HL-60 (cell line): ENCODE measurements at regions not wholly inside any gene's neighbourhood (a gene's known extent, or its start where the extent isn't known, plus 50 kb on each side); places are given as distances from the start of the nearest gene placed in this dataset.

ENCODE experiments used
- GABPA ChIP-seq: IDR thresholded peaks from 2 replicates; pipeline ENCODE4 v1.6.1; 2012; ENCODE audit warnings: low read depth
- POLR2AphosphoS5 ChIP-seq: IDR thresholded peaks from 2 replicates; pipeline ENCODE4 v1.6.1; 2012; ENCODE audit warnings: low read depth
- SPI1 ChIP-seq: IDR thresholded peaks from 2 replicates; pipeline ENCODE4 v1.6.1; 2012; ENCODE audit warnings: low read depth, mild to moderate bottlenecking, borderline replicate concordance
- TF ChIP-seq, protein P1 (sequence below): IDR thresholded peaks from one replicate; pipeline ENCODE4 v1.5.1; 2011; ENCODE audit warnings: low read length, control low read depth, inconsistent platforms; ENCODE audit not compliant: insufficient read depth

DNA sequence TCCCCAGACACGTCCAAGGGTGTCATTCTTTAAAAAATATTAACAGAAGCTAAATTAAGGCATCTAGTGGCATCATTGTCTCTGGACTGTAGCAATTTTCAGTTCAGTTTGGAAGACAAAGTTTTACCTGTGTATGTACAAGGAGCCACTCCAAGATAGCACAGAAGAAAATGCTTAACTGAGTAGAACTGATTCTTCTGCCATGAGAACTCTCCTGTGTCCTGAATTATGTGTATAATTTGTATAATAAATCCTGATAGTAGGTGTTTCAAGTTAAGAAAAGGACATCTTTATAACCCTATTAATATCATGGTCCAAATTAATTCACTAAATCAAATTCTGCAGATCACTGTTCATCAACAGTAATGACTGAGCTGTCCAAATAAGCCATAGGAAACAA is 1104.0 kb downstream of the XPNPEP1 start:
- TF ChIP-seq, protein P1, sequence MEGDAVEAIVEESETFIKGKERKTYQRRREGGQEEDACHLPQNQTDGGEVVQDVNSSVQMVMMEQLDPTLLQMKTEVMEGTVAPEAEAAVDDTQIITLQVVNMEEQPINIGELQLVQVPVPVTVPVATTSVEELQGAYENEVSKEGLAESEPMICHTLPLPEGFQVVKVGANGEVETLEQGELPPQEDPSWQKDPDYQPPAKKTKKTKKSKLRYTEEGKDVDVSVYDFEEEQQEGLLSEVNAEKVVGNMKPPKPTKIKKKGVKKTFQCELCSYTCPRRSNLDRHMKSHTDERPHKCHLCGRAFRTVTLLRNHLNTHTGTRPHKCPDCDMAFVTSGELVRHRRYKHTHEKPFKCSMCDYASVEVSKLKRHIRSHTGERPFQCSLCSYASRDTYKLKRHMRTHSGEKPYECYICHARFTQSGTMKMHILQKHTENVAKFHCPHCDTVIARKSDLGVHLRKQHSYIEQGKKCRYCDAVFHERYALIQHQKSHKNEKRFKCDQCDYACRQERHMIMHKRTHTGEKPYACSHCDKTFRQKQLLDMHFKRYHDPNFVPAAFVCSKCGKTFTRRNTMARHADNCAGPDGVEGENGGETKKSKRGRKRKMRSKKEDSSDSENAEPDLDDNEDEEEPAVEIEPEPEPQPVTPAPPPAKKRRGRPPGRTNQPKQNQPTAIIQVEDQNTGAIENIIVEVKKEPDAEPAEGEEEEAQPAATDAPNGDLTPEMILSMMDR: no peak
- TF ChIP-seq POLR2AphosphoS5 (no peak), SPI1 (no peak), GABPA (no peak)
